SK-N-SH treated with all-trans-retinoic acid at 6 μM for 48 hours (cell line): ENCODE measurements at regions not wholly inside any gene's neighbourhood (a gene's known extent, or its start where the extent isn't known, plus 50 kb on each side); places are given as distances from the start of the nearest gene placed in this dataset.
A peak's percentile ranks its signal among the peaks of the same experiment; 100 is the strongest.

Experiments used
- ATAC-seq: fragments of 200-7000 bp; cut with Tn5 transposase; 3 replicates; pipeline ENCODE4 v1.9.1; 2020; ENCODE audit warnings: mild to moderate bottlenecking, moderate library complexity
- ARNTL ChIP-seq: fragments of 450-650 bp; formaldehyde crosslinking; IDR thresholded peaks from 2 replicates; pipeline ENCODE4 v1.5.0; 2020; ENCODE audit warnings: low read depth, mild to moderate bottlenecking, moderate library complexity, borderline replicate concordance
- BACH2 ChIP-seq: fragments of 250-450 bp; sonication (Bioruptor Pico); IDR thresholded peaks from 2 replicates; pipeline ENCODE4 v1.9.0; 2021; ENCODE audit warnings: mild to moderate bottlenecking, borderline replicate concordance
- CSDC2 ChIP-seq: fragments of 250-450 bp; sonication (Bioruptor Pico); IDR thresholded peaks from 2 replicates; pipeline ENCODE4 v1.5.0; 2020; ENCODE audit warnings: mild to moderate bottlenecking, moderate library complexity
- ESRRG ChIP-seq: fragments of 250-450 bp; sonication (Bioruptor Pico); IDR thresholded peaks from 2 replicates; pipeline ENCODE4 v1.6.1; 2021; ENCODE audit warnings: mild to moderate bottlenecking
- GLIS3 ChIP-seq: fragments of 250-450 bp; sonication (Bioruptor Pico); IDR thresholded peaks from 2 replicates; pipeline ENCODE4 v1.5.0; 2020; ENCODE audit warnings: mild to moderate bottlenecking, moderate library complexity
- OSR1 ChIP-seq: fragments of 250-450 bp; sonication (Bioruptor Pico); IDR thresholded peaks from 2 replicates; pipeline ENCODE4 v1.8.0; 2022; ENCODE audit warnings: moderate library complexity, mild to moderate bottlenecking, inconsistent platforms
- PPARA ChIP-seq: fragments of 250-450 bp; sonication (Bioruptor Pico); IDR thresholded peaks from 2 replicates; pipeline ENCODE4 v1.5.0; 2020; ENCODE audit warnings: mild to moderate bottlenecking, borderline replicate concordance
- SNAI2 ChIP-seq: fragments of 250-450 bp; sonication (Bioruptor Pico); IDR thresholded peaks from 2 replicates; pipeline ENCODE4 v1.5.0; 2020; ENCODE audit warnings: mild to moderate bottlenecking, moderate library complexity
- TOX ChIP-seq: fragments of 250-450 bp; sonication (Bioruptor Pico); IDR thresholded peaks from 2 replicates; pipeline ENCODE4 v1.8.0; 2021; ENCODE audit warnings: mild to moderate bottlenecking, moderate library complexity, borderline replicate concordance
- ZC3H10 ChIP-seq: fragments of 250-450 bp; sonication (Bioruptor Pico); IDR thresholded peaks from 2 replicates; pipeline ENCODE4 v1.5.1; 2021; ENCODE audit warnings: mild to moderate bottlenecking, moderate library complexity
- ZFP3 ChIP-seq: fragments of 250-450 bp; sonication (Bioruptor Pico); IDR thresholded peaks from 2 replicates; pipeline ENCODE4 v1.5.0; 2020; ENCODE audit warnings: mild to moderate bottlenecking, moderate library complexity
- ZFP30 ChIP-seq: fragments of 450-650 bp; formaldehyde crosslinking; IDR thresholded peaks from 2 replicates; pipeline ENCODE4 v1.5.0; 2022; ENCODE audit warnings: mild to moderate bottlenecking, moderate library complexity
- ZNF565 ChIP-seq: fragments of 450-650 bp; formaldehyde crosslinking; conservative IDR thresholded peaks from 2 replicates; pipeline ENCODE4 v1.5.0; 2020; ENCODE audit warnings: low read depth, mild to moderate bottlenecking, moderate library complexity
- ZNF8 ChIP-seq: fragments of 450-650 bp; formaldehyde crosslinking; IDR thresholded peaks from 2 replicates; pipeline ENCODE4 v1.5.0; 2020; ENCODE audit warnings: mild to moderate bottlenecking, moderate library complexity
- TF ChIP-seq, protein P1 (sequence below): fragments of 250-450 bp; sonication (Bioruptor Pico); IDR thresholded peaks from 2 replicates; pipeline ENCODE4 v1.5.1; 2021; ENCODE audit warnings: mild to moderate bottlenecking, moderate library complexity
- TF ChIP-seq, protein P2 (sequence below): fragments of 250-450 bp; sonication (Bioruptor Pico); IDR thresholded peaks from 2 replicates; pipeline ENCODE4 v1.8.0; 2020; ENCODE audit warnings: mild to moderate bottlenecking, moderate library complexity, borderline replicate concordance
- TF ChIP-seq, protein P3 (sequence below): fragments of 250-450 bp; sonication (Bioruptor Pico); IDR thresholded peaks from 2 replicates; pipeline ENCODE4 v1.8.0; 2021; ENCODE audit warnings: low read depth, mild to moderate bottlenecking, moderate library complexity, borderline replicate concordance
- TF ChIP-seq, protein P4 (sequence below): fragments of 250-450 bp; sonication (Bioruptor Pico); IDR thresholded peaks from 2 replicates; pipeline ENCODE4 v1.5.0; 2020; ENCODE audit warnings: mild to moderate bottlenecking, moderate library complexity

DNA sequence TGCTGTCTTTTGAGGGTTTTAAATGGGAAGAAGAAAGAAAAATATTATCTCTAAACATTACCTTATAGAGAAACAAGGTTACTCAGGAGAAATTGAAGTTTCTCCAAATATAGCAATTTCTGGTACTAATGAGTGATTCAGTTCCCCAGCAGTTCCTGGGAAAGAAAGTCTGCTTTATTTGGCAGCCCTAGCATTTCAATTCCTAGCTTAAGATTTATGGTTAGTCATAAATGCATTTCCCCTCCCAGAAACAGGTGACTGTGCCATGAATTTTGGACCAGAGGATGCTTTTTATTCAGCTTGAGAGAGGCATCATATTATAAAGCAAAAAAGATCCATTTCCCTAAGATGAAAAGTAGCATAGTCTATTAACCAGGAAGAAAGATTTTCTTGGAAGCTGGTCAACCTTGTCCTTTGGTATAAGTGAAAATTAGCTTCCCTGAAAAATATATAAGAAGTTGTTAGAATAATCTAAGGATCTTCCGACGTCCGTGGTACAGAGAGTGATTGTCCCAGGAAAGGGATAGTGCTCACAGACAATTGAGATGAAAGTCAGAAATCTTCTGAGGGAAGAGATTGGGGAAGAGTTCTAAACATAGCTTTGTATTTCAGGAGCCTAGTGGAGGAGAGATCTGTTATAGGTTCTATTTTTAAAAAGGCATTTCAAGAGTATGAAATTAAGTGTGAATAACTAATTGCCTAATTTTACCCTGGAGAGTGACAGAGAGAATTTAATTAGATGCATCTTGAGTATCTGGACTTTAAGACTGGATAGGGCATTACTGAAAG lies 164.9 kb downstream of the ESM1 start (continued):
- no peak for TF ChIP-seq SNAI2 (CRISPR knock-in tag)

- peak; percentile 87 for ATAC-seq
- no peak for TF ChIP-seq OSR1 (CRISPR knock-in tag)
- no peak for TF ChIP-seq SNAI2 (CRISPR knock-in tag)
- no peak for TF ChIP-seq BACH2 (CRISPR knock-in tag)
- TF ChIP-seq ZFP30 (CRISPR knock-in tag) = no peak
- TF ChIP-seq, protein P1, sequence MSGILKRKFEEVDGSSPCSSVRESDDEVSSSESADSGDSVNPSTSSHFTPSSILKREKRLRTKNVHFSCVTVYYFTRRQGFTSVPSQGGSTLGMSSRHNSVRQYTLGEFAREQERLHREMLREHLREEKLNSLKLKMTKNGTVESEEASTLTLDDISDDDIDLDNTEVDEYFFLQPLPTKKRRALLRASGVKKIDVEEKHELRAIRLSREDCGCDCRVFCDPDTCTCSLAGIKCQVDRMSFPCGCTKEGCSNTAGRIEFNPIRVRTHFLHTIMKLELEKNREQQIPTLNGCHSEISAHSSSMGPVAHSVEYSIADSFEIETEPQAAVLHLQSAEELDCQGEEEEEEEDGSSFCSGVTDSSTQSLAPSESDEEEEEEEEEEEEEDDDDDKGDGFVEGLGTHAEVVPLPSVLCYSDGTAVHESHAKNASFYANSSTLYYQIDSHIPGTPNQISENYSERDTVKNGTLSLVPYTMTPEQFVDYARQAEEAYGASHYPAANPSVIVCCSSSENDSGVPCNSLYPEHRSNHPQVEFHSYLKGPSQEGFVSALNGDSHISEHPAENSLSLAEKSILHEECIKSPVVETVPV (CRISPR knock-in tag) = no peak
- TF ChIP-seq, protein P2, sequence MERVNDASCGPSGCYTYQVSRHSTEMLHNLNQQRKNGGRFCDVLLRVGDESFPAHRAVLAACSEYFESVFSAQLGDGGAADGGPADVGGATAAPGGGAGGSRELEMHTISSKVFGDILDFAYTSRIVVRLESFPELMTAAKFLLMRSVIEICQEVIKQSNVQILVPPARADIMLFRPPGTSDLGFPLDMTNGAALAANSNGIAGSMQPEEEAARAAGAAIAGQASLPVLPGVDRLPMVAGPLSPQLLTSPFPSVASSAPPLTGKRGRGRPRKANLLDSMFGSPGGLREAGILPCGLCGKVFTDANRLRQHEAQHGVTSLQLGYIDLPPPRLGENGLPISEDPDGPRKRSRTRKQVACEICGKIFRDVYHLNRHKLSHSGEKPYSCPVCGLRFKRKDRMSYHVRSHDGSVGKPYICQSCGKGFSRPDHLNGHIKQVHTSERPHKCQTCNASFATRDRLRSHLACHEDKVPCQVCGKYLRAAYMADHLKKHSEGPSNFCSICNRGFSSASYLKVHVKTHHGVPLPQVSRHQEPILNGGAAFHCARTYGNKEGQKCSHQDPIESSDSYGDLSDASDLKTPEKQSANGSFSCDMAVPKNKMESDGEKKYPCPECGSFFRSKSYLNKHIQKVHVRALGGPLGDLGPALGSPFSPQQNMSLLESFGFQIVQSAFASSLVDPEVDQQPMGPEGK (CRISPR knock-in tag) = no peak
- no peak for TF ChIP-seq TOX (CRISPR knock-in tag)
- TF ChIP-seq ESRRG = no peak
- TF ChIP-seq, protein P3, sequence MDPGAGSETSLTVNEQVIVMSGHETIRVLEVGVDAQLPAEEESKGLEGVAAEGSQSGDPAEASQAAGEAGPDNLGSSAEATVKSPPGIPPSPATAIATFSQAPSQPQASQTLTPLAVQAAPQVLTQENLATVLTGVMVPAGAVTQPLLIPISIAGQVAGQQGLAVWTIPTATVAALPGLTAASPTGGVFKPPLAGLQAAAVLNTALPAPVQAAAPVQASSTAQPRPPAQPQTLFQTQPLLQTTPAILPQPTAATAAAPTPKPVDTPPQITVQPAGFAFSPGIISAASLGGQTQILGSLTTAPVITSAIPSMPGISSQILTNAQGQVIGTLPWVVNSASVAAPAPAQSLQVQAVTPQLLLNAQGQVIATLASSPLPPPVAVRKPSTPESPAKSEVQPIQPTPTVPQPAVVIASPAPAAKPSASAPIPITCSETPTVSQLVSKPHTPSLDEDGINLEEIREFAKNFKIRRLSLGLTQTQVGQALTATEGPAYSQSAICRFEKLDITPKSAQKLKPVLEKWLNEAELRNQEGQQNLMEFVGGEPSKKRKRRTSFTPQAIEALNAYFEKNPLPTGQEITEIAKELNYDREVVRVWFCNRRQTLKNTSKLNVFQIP = no peak
- TF ChIP-seq ZNF8 (CRISPR knock-in tag) = no peak
Observed at GRCh38 chr5:54807421-54807820, 178.0 kb downstream of the ESM1 start.

GRCh38 chr5:54804521-54804920 lies 180.9 kb downstream of the ESM1 start:
- TF ChIP-seq, protein P4, sequence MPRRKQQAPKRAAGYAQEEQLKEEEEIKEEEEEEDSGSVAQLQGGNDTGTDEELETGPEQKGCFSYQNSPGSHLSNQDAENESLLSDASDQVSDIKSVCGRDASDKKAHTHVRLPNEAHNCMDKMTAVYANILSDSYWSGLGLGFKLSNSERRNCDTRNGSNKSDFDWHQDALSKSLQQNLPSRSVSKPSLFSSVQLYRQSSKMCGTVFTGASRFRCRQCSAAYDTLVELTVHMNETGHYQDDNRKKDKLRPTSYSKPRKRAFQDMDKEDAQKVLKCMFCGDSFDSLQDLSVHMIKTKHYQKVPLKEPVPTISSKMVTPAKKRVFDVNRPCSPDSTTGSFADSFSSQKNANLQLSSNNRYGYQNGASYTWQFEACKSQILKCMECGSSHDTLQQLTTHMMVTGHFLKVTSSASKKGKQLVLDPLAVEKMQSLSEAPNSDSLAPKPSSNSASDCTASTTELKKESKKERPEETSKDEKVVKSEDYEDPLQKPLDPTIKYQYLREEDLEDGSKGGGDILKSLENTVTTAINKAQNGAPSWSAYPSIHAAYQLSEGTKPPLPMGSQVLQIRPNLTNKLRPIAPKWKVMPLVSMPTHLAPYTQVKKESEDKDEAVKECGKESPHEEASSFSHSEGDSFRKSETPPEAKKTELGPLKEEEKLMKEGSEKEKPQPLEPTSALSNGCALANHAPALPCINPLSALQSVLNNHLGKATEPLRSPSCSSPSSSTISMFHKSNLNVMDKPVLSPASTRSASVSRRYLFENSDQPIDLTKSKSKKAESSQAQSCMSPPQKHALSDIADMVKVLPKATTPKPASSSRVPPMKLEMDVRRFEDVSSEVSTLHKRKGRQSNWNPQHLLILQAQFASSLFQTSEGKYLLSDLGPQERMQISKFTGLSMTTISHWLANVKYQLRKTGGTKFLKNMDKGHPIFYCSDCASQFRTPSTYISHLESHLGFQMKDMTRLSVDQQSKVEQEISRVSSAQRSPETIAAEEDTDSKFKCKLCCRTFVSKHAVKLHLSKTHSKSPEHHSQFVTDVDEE (CRISPR knock-in tag) = no peak
- TF ChIP-seq GLIS3 (CRISPR knock-in tag) (no peak), ZFP30 (CRISPR knock-in tag) (no peak), ZNF565 (no peak), ESRRG (no peak), ZFP3 (CRISPR knock-in tag) (no peak), PPARA (CRISPR knock-in tag) (no peak), ZC3H10 (no peak), ARNTL (no peak), ZNF8 (CRISPR knock-in tag) (no peak), CSDC2 (no peak)
- TF ChIP-seq, protein P2 (CRISPR knock-in tag) = no peak
- TF ChIP-seq, protein P1 (CRISPR knock-in tag) = no peak
- ATAC-seq = no peak
